ENCODE measurements at regions not wholly inside any gene's neighbourhood (a gene's known extent, or its start where the extent isn't known, plus 50 kb on each side); places are given as distances from the start of the nearest gene placed in this dataset.

DNA sequence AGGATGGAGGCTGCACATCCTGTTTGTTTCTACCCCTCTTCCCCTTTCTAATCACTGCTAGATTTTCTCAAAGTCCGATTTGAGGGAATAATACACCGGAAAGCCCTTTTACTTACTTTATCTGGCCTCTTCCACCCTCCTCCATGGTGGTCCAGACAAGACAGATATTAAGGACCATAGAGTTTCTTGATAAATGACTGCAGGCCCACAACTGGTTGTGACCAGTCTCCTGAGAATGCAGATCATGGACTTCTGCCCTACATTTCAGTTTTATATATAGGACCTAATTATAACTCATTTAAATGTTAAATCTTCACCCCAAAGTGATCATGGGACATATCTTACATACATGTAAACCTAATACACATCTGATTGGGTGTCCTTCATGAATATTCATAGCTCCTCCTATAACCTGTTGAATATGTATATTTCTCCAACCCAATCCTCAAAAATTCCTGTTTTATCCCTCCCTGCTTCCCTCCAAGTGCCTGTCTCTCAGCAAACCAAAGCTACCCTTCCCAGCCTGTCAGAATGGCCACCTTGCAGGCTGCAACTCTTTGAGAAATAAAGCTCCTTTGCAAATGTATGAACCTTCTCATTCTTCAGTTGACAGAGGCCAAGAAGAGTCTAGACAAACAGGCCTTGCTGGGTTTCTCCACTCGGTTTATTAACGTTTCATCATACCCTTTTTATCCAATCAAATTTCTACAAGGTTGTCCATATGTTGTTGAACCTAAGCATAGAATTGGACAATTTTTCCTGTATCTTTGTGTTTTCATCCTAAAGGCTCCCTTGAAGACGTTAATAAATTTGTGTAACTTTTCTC, 133.1 kb downstream of the HFE start:
- no peak for TF ChIP-seq CHD2 (IDR thresholded peaks at IDR 0.05; ENCODE audit: low read length, partially characterized antibody)
- TF ChIP-seq, protein P1, sequence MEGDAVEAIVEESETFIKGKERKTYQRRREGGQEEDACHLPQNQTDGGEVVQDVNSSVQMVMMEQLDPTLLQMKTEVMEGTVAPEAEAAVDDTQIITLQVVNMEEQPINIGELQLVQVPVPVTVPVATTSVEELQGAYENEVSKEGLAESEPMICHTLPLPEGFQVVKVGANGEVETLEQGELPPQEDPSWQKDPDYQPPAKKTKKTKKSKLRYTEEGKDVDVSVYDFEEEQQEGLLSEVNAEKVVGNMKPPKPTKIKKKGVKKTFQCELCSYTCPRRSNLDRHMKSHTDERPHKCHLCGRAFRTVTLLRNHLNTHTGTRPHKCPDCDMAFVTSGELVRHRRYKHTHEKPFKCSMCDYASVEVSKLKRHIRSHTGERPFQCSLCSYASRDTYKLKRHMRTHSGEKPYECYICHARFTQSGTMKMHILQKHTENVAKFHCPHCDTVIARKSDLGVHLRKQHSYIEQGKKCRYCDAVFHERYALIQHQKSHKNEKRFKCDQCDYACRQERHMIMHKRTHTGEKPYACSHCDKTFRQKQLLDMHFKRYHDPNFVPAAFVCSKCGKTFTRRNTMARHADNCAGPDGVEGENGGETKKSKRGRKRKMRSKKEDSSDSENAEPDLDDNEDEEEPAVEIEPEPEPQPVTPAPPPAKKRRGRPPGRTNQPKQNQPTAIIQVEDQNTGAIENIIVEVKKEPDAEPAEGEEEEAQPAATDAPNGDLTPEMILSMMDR (IDR thresholded peaks at IDR 0.05): no peak
- TF ChIP-seq POLR2A (IDR thresholded peaks at IDR 0.05; ENCODE audit: low read length): no peak

All from A549 (cell line).